GM12892 (cell line): ENCODE measurements at regions not wholly inside any gene's neighbourhood (a gene's known extent, or its start where the extent isn't known, plus 50 kb on each side); places are given as distances from the start of the nearest gene placed in this dataset.

Experiments used
- POLR2A ChIP-seq: IDR thresholded peaks from 2 replicates; pipeline ENCODE4 v1.6.1; 2011; ENCODE audit warnings: low read depth, low read length, control low read depth
- POLR2AphosphoS5 ChIP-seq: IDR thresholded peaks from 2 replicates; pipeline ENCODE4 v1.6.1; 2011; ENCODE audit warnings: low read depth, low read length, control low read depth
- TAF1 ChIP-seq: IDR thresholded peaks from 2 replicates; pipeline ENCODE4 v1.6.1; 2011; ENCODE audit warnings: low read depth, mild to moderate bottlenecking, control low read depth, low read length, borderline replicate concordance

DNA sequence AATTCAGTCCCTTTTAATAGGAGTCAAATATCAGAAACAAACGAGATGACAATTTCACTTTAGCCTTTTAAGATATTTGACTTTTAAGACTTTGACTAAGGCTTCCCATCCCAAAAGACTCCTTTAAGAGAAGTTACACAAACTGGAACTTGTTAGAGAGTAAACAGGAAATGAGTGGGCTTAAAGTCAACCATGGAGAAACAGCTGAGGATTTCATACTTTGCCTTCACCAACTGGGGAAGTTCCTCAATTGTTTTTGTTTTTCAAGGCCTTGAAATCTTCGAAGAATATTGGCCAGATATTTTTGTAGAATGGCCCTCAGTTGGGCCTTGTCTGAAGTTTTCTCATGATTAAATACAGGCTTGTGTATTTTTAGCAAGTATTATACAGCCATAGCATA, 227.3 kb downstream of the POU4F1 start:
- TF ChIP-seq POLR2AphosphoS5 (no peak), TAF1 (no peak), POLR2A (no peak)
